H9 (cell line): ENCODE measurements at regions not wholly inside any gene's neighbourhood (a gene's known extent, or its start where the extent isn't known, plus 50 kb on each side); places are given as distances from the start of the nearest gene placed in this dataset.

Experiments used
- DNase-seq: peaks from one replicate; pipeline ENCODE4 v3.0.0-alpha.2; 2017
- H2AFZ ChIP-seq: one replicate; pipeline ENCODE4 v1.6.1; 2013; ENCODE audit warnings: mild to moderate bottlenecking, low read length, control low read depth, moderate library complexity
- H2AK5ac ChIP-seq: 2 replicates; pipeline ENCODE4 v1.6.1; 2013; ENCODE audit warnings: low read length, control low read depth, mixed read lengths; ENCODE audit not compliant: insufficient read length
- H2BK120ac ChIP-seq: one replicate; pipeline ENCODE4 v1.6.1; 2013; ENCODE audit warnings: low read depth, mild to moderate bottlenecking, low read length, control low read depth, inconsistent platforms; ENCODE audit not compliant: poor library complexity, severe bottlenecking
- H2BK12ac ChIP-seq: 2 replicates; pipeline ENCODE4 v1.6.1; 2013; ENCODE audit warnings: low read length, control low read depth, mixed read lengths, low read depth; ENCODE audit not compliant: insufficient read length
- H2BK15ac ChIP-seq: 2 replicates; pipeline ENCODE4 v1.6.1; 2013; ENCODE audit warnings: low read depth, low read length, control low read depth
- H2BK20ac ChIP-seq: one replicate; pipeline ENCODE4 v1.6.1; 2013; ENCODE audit warnings: low read depth, mild to moderate bottlenecking, low read length, control low read depth, inconsistent platforms; ENCODE audit not compliant: poor library complexity, severe bottlenecking
- H2BK5ac ChIP-seq: 2 replicates; pipeline ENCODE4 v1.6.1; 2013; ENCODE audit warnings: low read length, control low read depth, mixed read lengths; ENCODE audit not compliant: insufficient read length
- H3K14ac ChIP-seq: 2 replicates; pipeline ENCODE4 v1.6.1; 2013; ENCODE audit warnings: low read length, control low read depth; ENCODE audit not compliant: insufficient read depth
- H3K18ac ChIP-seq: 2 replicates; pipeline ENCODE4 v1.6.1; 2013; ENCODE audit warnings: low read depth, mild to moderate bottlenecking, mixed read lengths, low read length, control low read depth; ENCODE audit not compliant: insufficient read length
- H3K23ac ChIP-seq: 2 replicates; pipeline ENCODE4 v1.6.1; 2013; ENCODE audit warnings: low read length, control low read depth, mixed read lengths, low read depth; ENCODE audit not compliant: insufficient read length
- H3K23me2 ChIP-seq: 2 replicates; pipeline ENCODE4 v1.6.1; 2013; ENCODE audit warnings: low read depth, mild to moderate bottlenecking, mixed read lengths, low read length, control low read depth; ENCODE audit not compliant: insufficient read length, poor library complexity, severe bottlenecking
- H3K27ac ChIP-seq: 2 replicates; pipeline ENCODE4 v1.5.1; 2013; ENCODE audit warnings: low read length, control low read depth, mixed read lengths, low read depth; ENCODE audit not compliant: insufficient read length
- H3K27me3 ChIP-seq: 2 replicates; pipeline ENCODE4 v1.6.1; 2013; ENCODE audit warnings: low read length, control low read depth, inconsistent platforms; ENCODE audit not compliant: insufficient read depth
- H3K4ac ChIP-seq: 2 replicates; pipeline ENCODE4 v1.6.1; 2013; ENCODE audit warnings: low read depth, mild to moderate bottlenecking, control low read depth, inconsistent platforms, low read length, moderate library complexity
- H3K4me1 ChIP-seq: 2 replicates; pipeline ENCODE4 v1.6.1; 2013; ENCODE audit warnings: low read length, control low read depth, inconsistent platforms; ENCODE audit not compliant: insufficient read depth
- H3K4me2 ChIP-seq: 2 replicates; pipeline ENCODE4 v1.6.1; 2013; ENCODE audit warnings: low read length, control low read depth, mixed read lengths; ENCODE audit not compliant: insufficient read length, insufficient read depth
- H3K56ac ChIP-seq: 2 replicates; pipeline ENCODE4 v1.6.1; 2013; ENCODE audit warnings: low read depth, mild to moderate bottlenecking, mixed read lengths, low read length, control low read depth; ENCODE audit not compliant: insufficient read length
- H3K79me1 ChIP-seq: 2 replicates; pipeline ENCODE4 v1.6.1; 2013; ENCODE audit warnings: low read depth, mild to moderate bottlenecking, moderate library complexity, low read length, control low read depth, inconsistent platforms; ENCODE audit not compliant: insufficient read depth, poor library complexity, severe bottlenecking
- H3K79me2 ChIP-seq: 2 replicates; pipeline ENCODE4 v1.6.1; 2013; ENCODE audit warnings: low read length, control low read depth, inconsistent platforms; ENCODE audit not compliant: insufficient read depth
- H3K9ac ChIP-seq: 2 replicates; pipeline ENCODE4 v1.6.1; 2013; ENCODE audit warnings: low read length, control low read depth, mixed read lengths; ENCODE audit not compliant: insufficient read length; ENCODE audit errors: extremely low read depth
- H3K9me3 ChIP-seq: one replicate; pipeline ENCODE4 v1.6.1; 2013; ENCODE audit warnings: low read depth, low read length, inconsistent platforms; ENCODE audit not compliant: control insufficient read depth
- H3T11ph ChIP-seq: one replicate; pipeline ENCODE4 v1.6.1; 2013; ENCODE audit warnings: mild to moderate bottlenecking, low read length, control low read depth, inconsistent platforms
- H4K20me1 ChIP-seq: one replicate; pipeline ENCODE4 v1.6.1; 2013; ENCODE audit not compliant: control insufficient read depth, insufficient read length, insufficient read depth
- H4K5ac ChIP-seq: 2 replicates; pipeline ENCODE4 v1.6.1; 2013; ENCODE audit warnings: low read depth, mild to moderate bottlenecking, mixed read lengths, low read length, control low read depth; ENCODE audit not compliant: insufficient read length
- H4K8ac ChIP-seq: replicated peaks from 2 replicates; pipeline ENCODE4 v1.6.1; 2013; ENCODE audit warnings: low read length, control low read depth, mixed read lengths, low read depth; ENCODE audit not compliant: insufficient read length
- H4K91ac ChIP-seq: 2 replicates; pipeline ENCODE4 v1.6.1; 2013; ENCODE audit warnings: low read depth, mild to moderate bottlenecking, moderate library complexity, mixed read lengths, low read length, control low read depth; ENCODE audit not compliant: insufficient read length
- H3K27ac Mint-ChIP-seq, 3 experiments: 2 replicates in 2 of 3; 3 replicates in 1 of 3; pipeline ENCODE4 v1.8.0; 2020 to 2021; ENCODE audit warnings: mixed read lengths in 3 of 3, mild to moderate bottlenecking in 1 of 3, moderate library complexity in 1 of 3
- H3K27me3 Mint-ChIP-seq: 2 replicates; pipeline ENCODE4 v1.8.0; 2021; ENCODE audit warnings: low read depth, mild to moderate bottlenecking, moderate library complexity, mixed read lengths
- H3K36me3 Mint-ChIP-seq, 3 experiments: 2 replicates in 2 of 3; 3 replicates in 1 of 3; pipeline ENCODE4 v1.8.0; 2020 to 2021; ENCODE audit warnings: low read depth in 3 of 3, mixed read lengths in 3 of 3; ENCODE audit not compliant: insufficient read depth in 1 of 3
- H3K4me1 Mint-ChIP-seq, 2 experiments: 2 replicates each; pipeline ENCODE4 v1.8.0; 2020; ENCODE audit warnings: mixed read lengths in 2 of 2
- H3K4me3 Mint-ChIP-seq, 2 experiments: 2 replicates in 1 of 2; 3 replicates in 1 of 2; pipeline ENCODE4 v1.8.0; 2020 to 2021; ENCODE audit warnings: mild to moderate bottlenecking in 2 of 2, mixed read lengths in 2 of 2, moderate library complexity in 1 of 2
- H3K9me3 Mint-ChIP-seq, 2 experiments: 2 replicates in 1 of 2; 3 replicates in 1 of 2; pipeline ENCODE4 v1.8.0; 2020; ENCODE audit warnings: mild to moderate bottlenecking in 2 of 2, mixed read lengths in 2 of 2, moderate library complexity in 1 of 2
- WGBS: extraction: QIAGEN DNeasy Blood & Tissue Kit; methylation state at CpG from one replicate; pipeline ENCODE4 v1.1.7; 2013; ENCODE audit warnings: missing lambda C conversion rate, low lambda C conversion rate, mixed read lengths; ENCODE audit not compliant: insufficient read length; ENCODE audit errors: extremely low coverage; 5-methylcytosine and 5-hydroxymethylcytosine counted together
- TF ChIP-seq, protein P1 (sequence below): fragments of 200-600 bp; sonication (generic); conservative IDR thresholded peaks from 3 replicates; pipeline ENCODE4 v1.8.0; 2021; ENCODE audit warnings: antibody characterized with exemption, mild to moderate bottlenecking

DNA sequence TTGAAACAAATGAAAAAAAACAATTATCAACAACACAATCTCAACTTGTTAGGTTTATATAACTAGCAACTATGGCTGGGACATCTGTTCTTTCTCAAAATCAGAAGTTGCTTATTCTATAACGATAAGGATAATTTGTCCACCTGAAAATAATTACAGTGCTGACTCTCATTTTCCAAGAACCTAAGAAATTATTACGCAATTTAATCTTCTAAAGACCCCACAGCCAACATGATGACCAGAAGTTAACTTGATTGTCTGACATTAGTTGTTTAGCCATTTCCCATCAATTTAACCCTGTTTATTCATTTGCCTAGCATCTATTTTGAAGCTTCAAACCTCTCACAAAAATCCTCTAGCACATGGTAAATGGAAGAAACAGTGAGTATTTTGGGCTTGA is 293.8 kb downstream of the ELAVL2 start:
- H4K91ac ChIP-seq = no peak overlapping the region
- H4K5ac ChIP-seq = no peak overlapping the region
- no peak overlapping the region for H4K8ac ChIP-seq
- Mint-ChIP-seq H3K4me3 (no peak overlapping the region), H3K4me1 (peaks cover 4 to 7% of the 10 kb centered on the region in 2 experiments), H3K36me3 (no peaks in the 10 kb centered on the region; a peak in 1 of 7 replicates), H3K27me3 (peaks cover 6% of the 10 kb centered on the region), H3K9me3 (peaks cover 0 to 3% of the 10 kb centered on the region in 2 experiments; a peak in 2 of 5 replicates), H3K27ac (no peak overlapping the region)
- no peaks in the 10 kb centered on the region for H4K20me1 ChIP-seq
- WGBS = no CpG with 5 or more reads among the region's 2 CpGs
- H3K9me3 ChIP-seq = no peaks in the 10 kb centered on the region
- no peak overlapping the region for H2BK5ac ChIP-seq
- H3T11ph ChIP-seq = no peak overlapping the region
- H3K4me2 ChIP-seq = no peak overlapping the region
- peaks cover 1% of the 10 kb centered on the region for H3K23me2 ChIP-seq
- no peak overlapping the region for H3K23ac ChIP-seq
- no peak overlapping the region for H2AK5ac ChIP-seq
- no peak overlapping the region for H3K27ac ChIP-seq
- no peak overlapping the region for H2BK12ac ChIP-seq
- no peak overlapping the region for H3K9ac ChIP-seq
- no peak overlapping the region for H3K4ac ChIP-seq
- H2AFZ ChIP-seq = no peak overlapping the region
- H2BK120ac ChIP-seq = no peak overlapping the region
- no peak overlapping the region for H3K56ac ChIP-seq
- no peak for DNase-seq
- no peaks in the 10 kb centered on the region for H3K79me1 ChIP-seq
- H3K14ac ChIP-seq = no peak overlapping the region
- no peaks in the 10 kb centered on the region for H3K79me2 ChIP-seq
- no peak overlapping the region for H2BK15ac ChIP-seq
- H3K18ac ChIP-seq = no peak overlapping the region
- H3K4me1 ChIP-seq = 0 out of 2 replicates have a peak, but pooled peaks cover 5% of the 10 kb centered on the region
- no peaks in the 10 kb centered on the region; the same call in 1 of the 2 replicates for H3K27me3 ChIP-seq
- TF ChIP-seq, protein P1, sequence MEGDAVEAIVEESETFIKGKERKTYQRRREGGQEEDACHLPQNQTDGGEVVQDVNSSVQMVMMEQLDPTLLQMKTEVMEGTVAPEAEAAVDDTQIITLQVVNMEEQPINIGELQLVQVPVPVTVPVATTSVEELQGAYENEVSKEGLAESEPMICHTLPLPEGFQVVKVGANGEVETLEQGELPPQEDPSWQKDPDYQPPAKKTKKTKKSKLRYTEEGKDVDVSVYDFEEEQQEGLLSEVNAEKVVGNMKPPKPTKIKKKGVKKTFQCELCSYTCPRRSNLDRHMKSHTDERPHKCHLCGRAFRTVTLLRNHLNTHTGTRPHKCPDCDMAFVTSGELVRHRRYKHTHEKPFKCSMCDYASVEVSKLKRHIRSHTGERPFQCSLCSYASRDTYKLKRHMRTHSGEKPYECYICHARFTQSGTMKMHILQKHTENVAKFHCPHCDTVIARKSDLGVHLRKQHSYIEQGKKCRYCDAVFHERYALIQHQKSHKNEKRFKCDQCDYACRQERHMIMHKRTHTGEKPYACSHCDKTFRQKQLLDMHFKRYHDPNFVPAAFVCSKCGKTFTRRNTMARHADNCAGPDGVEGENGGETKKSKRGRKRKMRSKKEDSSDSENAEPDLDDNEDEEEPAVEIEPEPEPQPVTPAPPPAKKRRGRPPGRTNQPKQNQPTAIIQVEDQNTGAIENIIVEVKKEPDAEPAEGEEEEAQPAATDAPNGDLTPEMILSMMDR = no peak
- no peak overlapping the region for H2BK20ac ChIP-seq
